ENCODE measurements at regions not wholly inside any gene's neighbourhood (a gene's known extent, or its start where the extent isn't known, plus 50 kb on each side); places are given as distances from the start of the nearest gene placed in this dataset.

DNA sequence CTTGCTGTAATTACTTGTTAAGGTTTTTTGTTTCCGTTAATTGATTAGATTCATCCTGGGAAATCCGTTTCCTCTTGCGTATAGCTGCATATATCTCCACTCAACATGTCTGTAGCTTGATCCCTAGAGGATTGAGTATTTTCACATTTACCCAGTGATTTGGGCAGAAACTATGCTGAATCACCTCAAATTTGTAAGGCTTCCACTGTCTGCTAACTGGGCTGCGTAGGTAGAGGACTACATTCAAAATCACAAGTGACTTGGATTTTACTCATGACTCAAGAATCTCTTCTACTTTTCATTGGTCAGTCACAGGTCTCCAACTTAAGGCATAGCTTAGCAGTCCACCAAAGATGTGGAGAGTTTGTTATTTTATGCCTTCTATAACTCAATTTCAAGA lies 141.8 kb downstream of the POLR1F start:
- FAIRE-seq (no peak), DNase-seq (ENCODE audit: low read depth) (no peak)
- H3K27me3 ChIP-seq (ENCODE audit: control insufficient read depth, insufficient read depth, low read length), result no peaks in the 10 kb centered on the region
- H3K36me3 ChIP-seq (ENCODE audit: control insufficient read depth, insufficient read depth, low read length), result no peaks in the 10 kb centered on the region
- H3K4me3 ChIP-seq (ENCODE audit: low read depth, low read length), result no peak overlapping the region
- TF ChIP-seq, protein P1, sequence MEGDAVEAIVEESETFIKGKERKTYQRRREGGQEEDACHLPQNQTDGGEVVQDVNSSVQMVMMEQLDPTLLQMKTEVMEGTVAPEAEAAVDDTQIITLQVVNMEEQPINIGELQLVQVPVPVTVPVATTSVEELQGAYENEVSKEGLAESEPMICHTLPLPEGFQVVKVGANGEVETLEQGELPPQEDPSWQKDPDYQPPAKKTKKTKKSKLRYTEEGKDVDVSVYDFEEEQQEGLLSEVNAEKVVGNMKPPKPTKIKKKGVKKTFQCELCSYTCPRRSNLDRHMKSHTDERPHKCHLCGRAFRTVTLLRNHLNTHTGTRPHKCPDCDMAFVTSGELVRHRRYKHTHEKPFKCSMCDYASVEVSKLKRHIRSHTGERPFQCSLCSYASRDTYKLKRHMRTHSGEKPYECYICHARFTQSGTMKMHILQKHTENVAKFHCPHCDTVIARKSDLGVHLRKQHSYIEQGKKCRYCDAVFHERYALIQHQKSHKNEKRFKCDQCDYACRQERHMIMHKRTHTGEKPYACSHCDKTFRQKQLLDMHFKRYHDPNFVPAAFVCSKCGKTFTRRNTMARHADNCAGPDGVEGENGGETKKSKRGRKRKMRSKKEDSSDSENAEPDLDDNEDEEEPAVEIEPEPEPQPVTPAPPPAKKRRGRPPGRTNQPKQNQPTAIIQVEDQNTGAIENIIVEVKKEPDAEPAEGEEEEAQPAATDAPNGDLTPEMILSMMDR (IDR thresholded peaks at IDR 0.05; ENCODE audit: insufficient read depth, low read length, severe bottlenecking), result no peak

DNA sequence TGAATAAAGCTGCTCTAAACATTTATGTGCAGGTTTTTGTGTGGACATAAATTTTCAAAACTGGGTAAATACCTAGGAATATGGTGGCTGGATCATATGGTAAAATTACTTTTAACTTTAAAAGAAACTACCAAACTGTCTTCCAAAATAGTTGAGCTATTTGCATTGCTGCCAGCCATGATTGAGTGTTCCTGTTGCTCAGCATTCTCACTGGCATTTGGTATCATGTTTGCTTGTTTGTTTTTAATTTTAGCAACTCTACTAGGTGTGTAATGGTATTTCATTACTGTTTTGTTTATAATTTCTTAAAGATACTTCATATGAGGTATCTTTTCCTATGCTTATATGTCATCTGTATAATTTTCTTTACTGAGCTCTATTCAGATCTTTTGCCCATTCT lies 143.2 kb downstream of the POLR1F start:
- no peaks in the 10 kb centered on the region for H3K27me3 ChIP-seq (ENCODE audit: control insufficient read depth, insufficient read depth, low read length)
- FAIRE-seq, result no peak
- TF ChIP-seq, protein P1 (IDR thresholded peaks at IDR 0.05; ENCODE audit: insufficient read depth, low read length, severe bottlenecking), result no peak
- no peak overlapping the region for H3K4me3 ChIP-seq (ENCODE audit: low read depth, low read length)
- no peak for DNase-seq (ENCODE audit: low read depth)
- H3K36me3 ChIP-seq (ENCODE audit: control insufficient read depth, insufficient read depth, low read length), result no peaks in the 10 kb centered on the region

DNA sequence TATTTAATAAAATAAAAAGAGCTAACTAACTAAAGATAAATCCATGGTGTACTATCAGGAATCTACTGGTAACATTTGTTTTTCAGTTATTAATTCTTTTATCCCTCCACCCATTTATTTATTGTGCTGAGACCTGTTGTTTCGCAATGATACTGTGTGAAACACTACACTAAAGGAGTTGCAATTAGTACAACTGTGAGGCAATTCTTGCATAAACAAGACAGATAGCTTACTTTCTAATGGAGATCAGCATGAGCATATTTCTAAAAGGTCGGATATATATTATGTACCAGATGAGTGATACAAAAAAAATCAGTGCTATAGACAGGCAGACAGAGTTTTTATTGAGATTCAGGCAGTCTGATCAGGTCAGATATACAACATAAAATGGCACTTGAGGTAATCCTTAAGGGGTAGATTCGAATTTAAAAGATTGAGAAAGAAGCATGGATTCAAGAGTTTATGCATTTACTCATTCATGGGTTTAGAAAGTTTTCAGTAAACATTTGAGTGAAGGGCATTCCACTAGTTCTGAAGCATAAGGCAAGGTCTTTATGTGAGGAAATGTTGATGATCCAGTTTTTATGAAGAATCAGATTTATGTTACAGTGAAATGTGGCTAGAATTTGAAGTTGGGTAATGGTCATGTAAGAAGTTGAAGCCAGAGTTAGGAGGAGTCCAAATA lies 147.6 kb downstream of the POLR1F start:
- Histone ChIP-seq H3K4me3 (ENCODE audit: low read depth, low read length) (no peak overlapping the region), H3K27me3 (ENCODE audit: control insufficient read depth, insufficient read depth, low read length) (no peaks in the 10 kb centered on the region), H3K36me3 (ENCODE audit: control insufficient read depth, insufficient read depth, low read length) (no peaks in the 10 kb centered on the region)
- TF ChIP-seq, protein P1 (IDR thresholded peaks at IDR 0.05; ENCODE audit: insufficient read depth, low read length, severe bottlenecking), result no peak
- DNase-seq (ENCODE audit: low read depth) (peak; percentile 52), FAIRE-seq (no peak)

DNA sequence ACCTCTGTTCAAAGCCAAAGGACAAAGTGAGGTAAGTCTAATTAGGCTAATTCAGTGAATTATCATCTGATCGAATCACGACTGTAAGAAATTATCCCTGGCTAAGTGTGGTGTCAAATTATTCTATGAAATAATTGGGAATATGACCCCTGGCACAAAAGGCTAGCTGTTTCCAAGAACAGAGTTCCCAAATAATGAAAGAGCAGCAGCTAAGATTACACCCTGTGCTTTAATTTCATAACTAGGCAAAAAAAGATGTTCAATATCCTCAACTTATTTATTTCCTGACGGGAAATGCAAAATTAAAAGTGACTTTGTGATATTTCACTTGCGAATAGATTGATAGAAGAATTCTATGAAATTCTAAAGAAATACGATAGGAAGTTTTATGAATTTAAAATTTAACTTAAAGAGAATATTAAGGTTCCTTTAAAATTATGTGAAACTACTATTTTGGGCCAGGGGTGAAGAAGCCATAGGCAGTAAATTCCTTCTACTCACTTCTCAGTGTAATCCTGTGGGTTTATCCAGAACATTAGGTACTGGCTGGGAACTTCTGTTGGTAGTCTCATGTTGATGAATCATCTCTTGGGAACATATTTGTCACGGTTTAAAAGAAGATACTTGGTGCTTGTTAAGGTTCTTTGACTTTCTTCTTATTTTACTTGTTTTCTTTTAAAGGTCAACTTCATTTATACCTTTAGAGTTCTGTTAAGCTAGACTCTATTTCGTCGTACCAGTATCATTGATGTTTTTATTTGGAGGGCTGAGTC lies 148.5 kb downstream of the POLR1F start:
- no peak overlapping the region for H3K4me3 ChIP-seq (ENCODE audit: low read depth, low read length)
- no peaks in the 10 kb centered on the region for H3K27me3 ChIP-seq (ENCODE audit: control insufficient read depth, insufficient read depth, low read length)
- FAIRE-seq (no peak), DNase-seq (ENCODE audit: low read depth) (peak; percentile 49)
- no peaks in the 10 kb centered on the region for H3K36me3 ChIP-seq (ENCODE audit: control insufficient read depth, insufficient read depth, low read length)
- TF ChIP-seq, protein P1 (IDR thresholded peaks at IDR 0.05; ENCODE audit: insufficient read depth, low read length, severe bottlenecking), result no peak

DNA sequence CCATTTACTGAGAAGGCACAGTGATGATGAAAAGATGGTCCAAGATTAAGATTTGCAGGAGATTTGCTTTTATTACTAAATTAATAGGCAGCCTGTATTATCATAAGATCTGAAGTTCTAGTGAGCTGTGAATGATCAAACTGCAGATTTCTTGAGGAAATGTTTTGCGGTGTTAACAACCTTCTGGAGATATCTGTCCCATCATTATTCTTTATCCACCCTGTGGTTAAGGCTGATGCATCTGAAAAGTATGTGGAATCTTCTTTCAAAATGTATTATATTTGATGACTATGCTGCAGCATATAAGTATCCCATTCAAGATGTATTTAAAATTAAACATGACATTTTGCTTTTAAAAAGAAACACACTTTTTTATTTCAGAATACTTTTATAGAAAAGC lies 150.3 kb downstream of the POLR1F start:
- DNase-seq (ENCODE audit: low read depth), result no peak
- FAIRE-seq, result no peak
- Histone ChIP-seq H3K36me3 (ENCODE audit: control insufficient read depth, insufficient read depth, low read length) (no peaks in the 10 kb centered on the region), H3K27me3 (ENCODE audit: control insufficient read depth, insufficient read depth, low read length) (no peaks in the 10 kb centered on the region), H3K4me3 (ENCODE audit: low read depth, low read length) (no peak overlapping the region)
- TF ChIP-seq, protein P1 (IDR thresholded peaks at IDR 0.05; ENCODE audit: insufficient read depth, low read length, severe bottlenecking), result no peak
